PC-9 (cell line): ENCODE measurements at regions not wholly inside any gene's neighbourhood (a gene's known extent, or its start where the extent isn't known, plus 50 kb on each side); places are given as distances from the start of the nearest gene placed in this dataset.
"Not testable (repeated sequence)": the region's sequence is repeated elsewhere in the genome, so short reads cannot be mapped to it uniquely, and the experiment has no call there.

Experiments
- EZH2 ChIP-seq: fragments of 200-600 bp; sonication (generic); IDR thresholded peaks from 2 replicates; pipeline ENCODE4 v1.8.0; 2017; ENCODE audit warnings: antibody characterized with exemption, low read depth
- TF ChIP-seq, protein P1 (sequence below): fragments of 200-600 bp; sonication (generic); conservative IDR thresholded peaks from 2 replicates; pipeline ENCODE4 v1.6.1; 2017; ENCODE audit warnings: mixed run types, antibody characterized with exemption, mild to moderate bottlenecking, moderate library complexity

DNA sequence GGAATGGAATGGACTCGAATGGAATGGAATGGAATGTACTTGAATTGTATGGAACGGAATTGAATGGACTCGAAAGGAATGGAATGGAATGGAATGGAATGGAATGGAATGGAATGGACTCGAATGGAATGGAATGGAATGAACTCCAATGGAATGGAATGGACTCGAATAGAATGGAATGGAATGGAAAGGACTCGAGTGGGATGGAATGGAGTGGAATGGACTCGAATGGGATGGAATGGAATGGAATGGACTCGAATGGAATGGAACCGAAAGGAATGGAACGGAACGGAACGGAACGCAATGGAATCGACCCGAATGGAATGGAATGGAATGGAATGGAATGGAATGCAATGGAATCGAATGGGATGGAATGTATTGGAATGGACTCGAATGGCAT, 103.2 kb upstream of the OR4F16 start:
- TF ChIP-seq, protein P1, sequence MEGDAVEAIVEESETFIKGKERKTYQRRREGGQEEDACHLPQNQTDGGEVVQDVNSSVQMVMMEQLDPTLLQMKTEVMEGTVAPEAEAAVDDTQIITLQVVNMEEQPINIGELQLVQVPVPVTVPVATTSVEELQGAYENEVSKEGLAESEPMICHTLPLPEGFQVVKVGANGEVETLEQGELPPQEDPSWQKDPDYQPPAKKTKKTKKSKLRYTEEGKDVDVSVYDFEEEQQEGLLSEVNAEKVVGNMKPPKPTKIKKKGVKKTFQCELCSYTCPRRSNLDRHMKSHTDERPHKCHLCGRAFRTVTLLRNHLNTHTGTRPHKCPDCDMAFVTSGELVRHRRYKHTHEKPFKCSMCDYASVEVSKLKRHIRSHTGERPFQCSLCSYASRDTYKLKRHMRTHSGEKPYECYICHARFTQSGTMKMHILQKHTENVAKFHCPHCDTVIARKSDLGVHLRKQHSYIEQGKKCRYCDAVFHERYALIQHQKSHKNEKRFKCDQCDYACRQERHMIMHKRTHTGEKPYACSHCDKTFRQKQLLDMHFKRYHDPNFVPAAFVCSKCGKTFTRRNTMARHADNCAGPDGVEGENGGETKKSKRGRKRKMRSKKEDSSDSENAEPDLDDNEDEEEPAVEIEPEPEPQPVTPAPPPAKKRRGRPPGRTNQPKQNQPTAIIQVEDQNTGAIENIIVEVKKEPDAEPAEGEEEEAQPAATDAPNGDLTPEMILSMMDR = not testable (repeated sequence)
- not testable (repeated sequence) for TF ChIP-seq EZH2
